ENCODE measurements at regions not wholly inside any gene's neighbourhood (a gene's known extent, or its start where the extent isn't known, plus 50 kb on each side); places are given as distances from the start of the nearest gene placed in this dataset.

GRCh38 chr3:59486520-59486919 lies 436.7 kb upstream of the CFAP20DC start:
- Histone ChIP-seq H3K9me3 (ENCODE audit: low read depth, low read length, poor library complexity, severe bottlenecking) (no peaks in the 10 kb centered on the region), H3K4me3 (ENCODE audit: low read depth, low read length, poor library complexity, severe bottlenecking) (no peak overlapping the region), H3K36me3 (ENCODE audit: insufficient read depth, low read length, poor library complexity, severe bottlenecking) (no peaks in the 10 kb centered on the region), H3K27ac (ENCODE audit: low read depth, low read length, poor library complexity, severe bottlenecking) (no peak overlapping the region), H3K4me1 (ENCODE audit: insufficient read depth, low read length, poor library complexity, severe bottlenecking) (no peaks in the 10 kb centered on the region), H3K27me3 (replicated peaks; ENCODE audit: insufficient read depth, low read depth, low read length, poor library complexity) (no peaks in the 10 kb centered on the region)
- DNase-seq (ENCODE audit: low spot score) = no peak
- ChIA-PET CTCF (no interaction called here), POLR2A (ENCODE audit: low non-redundant PET) (no interaction called here)
- TF ChIP-seq CTCF (conservative IDR thresholded peaks at IDR 0.05; ENCODE audit: low read depth, low read length) (no peak), EZH2 (IDR thresholded peaks at IDR 0.05; ENCODE audit: borderline replicate concordance, low read depth, low read length, poor library complexity, severe bottlenecking) (no peak)
- intact Hi-C loops (cut with micrococcal nuclease; ENCODE audit: unreplicated experiment) = no loop called here
- no TSS peak for BruUV-seq (replicated peaks)

GRCh38 chr3:59483191-59483590 lies 433.4 kb upstream of the CFAP20DC start:
- BruUV-seq (replicated peaks) = no TSS peak
- Histone ChIP-seq H3K27me3 (replicated peaks; ENCODE audit: insufficient read depth, low read depth, low read length, poor library complexity) (no peaks in the 10 kb centered on the region), H3K4me1 (ENCODE audit: insufficient read depth, low read length, poor library complexity, severe bottlenecking) (no peaks in the 10 kb centered on the region), H3K36me3 (ENCODE audit: insufficient read depth, low read length, poor library complexity, severe bottlenecking) (no peaks in the 10 kb centered on the region), H3K9me3 (ENCODE audit: low read depth, low read length, poor library complexity, severe bottlenecking) (no peaks in the 10 kb centered on the region), H3K4me3 (ENCODE audit: low read depth, low read length, poor library complexity, severe bottlenecking) (no peak overlapping the region), H3K27ac (ENCODE audit: low read depth, low read length, poor library complexity, severe bottlenecking) (no peak overlapping the region)
- no peak for TF ChIP-seq EZH2 (IDR thresholded peaks at IDR 0.05; ENCODE audit: borderline replicate concordance, low read depth, low read length, poor library complexity, severe bottlenecking)
- TF ChIP-seq CTCF (conservative IDR thresholded peaks at IDR 0.05; ENCODE audit: low read depth, low read length) = no peak
- ChIA-PET CTCF (no interaction called here), POLR2A (ENCODE audit: low non-redundant PET) (no interaction called here)
- DNase-seq (ENCODE audit: low spot score) = no peak
- intact Hi-C loops (cut with micrococcal nuclease; ENCODE audit: unreplicated experiment) = no loop called here

GRCh38 chr3:59482684-59483083 lies 432.9 kb upstream of the CFAP20DC start:
- no peak for DNase-seq (ENCODE audit: low spot score)
- Histone ChIP-seq H3K9me3 (ENCODE audit: low read depth, low read length, poor library complexity, severe bottlenecking) (no peaks in the 10 kb centered on the region), H3K27ac (ENCODE audit: low read depth, low read length, poor library complexity, severe bottlenecking) (no peak overlapping the region), H3K4me1 (ENCODE audit: insufficient read depth, low read length, poor library complexity, severe bottlenecking) (no peaks in the 10 kb centered on the region), H3K27me3 (replicated peaks; ENCODE audit: insufficient read depth, low read depth, low read length, poor library complexity) (no peaks in the 10 kb centered on the region), H3K4me3 (ENCODE audit: low read depth, low read length, poor library complexity, severe bottlenecking) (no peak overlapping the region), H3K36me3 (ENCODE audit: insufficient read depth, low read length, poor library complexity, severe bottlenecking) (no peaks in the 10 kb centered on the region)
- POLR2A ChIA-PET (ENCODE audit: low non-redundant PET) = no interaction called here
- no TSS peak for BruUV-seq (replicated peaks)
- CTCF ChIA-PET = no interaction called here
- TF ChIP-seq CTCF (conservative IDR thresholded peaks at IDR 0.05; ENCODE audit: low read depth, low read length) = no peak
- no peak for TF ChIP-seq EZH2 (IDR thresholded peaks at IDR 0.05; ENCODE audit: borderline replicate concordance, low read depth, low read length, poor library complexity, severe bottlenecking)
- intact Hi-C loops (cut with micrococcal nuclease; ENCODE audit: unreplicated experiment) = no loop called here
